ENCODE measurements at regions not wholly inside any gene's neighbourhood (a gene's known extent, or its start where the extent isn't known, plus 50 kb on each side); places are given as distances from the start of the nearest gene placed in this dataset.
"Not testable (repeated sequence)": the region's sequence is repeated elsewhere in the genome, so short reads cannot be mapped to it uniquely, and the experiment has no call there.

- Histone ChIP-seq H3K9me3 (no peaks in the 10 kb centered on the region), H3K27ac (no peak overlapping the region), H3K4me1 (replicated peaks) (no peaks in the 10 kb centered on the region), H3K27me3 (replicated peaks; ENCODE audit: insufficient read depth) (no peaks in the 10 kb centered on the region), H3K36me3 (no peaks in the 10 kb centered on the region), H3K4me3 (no peak overlapping the region)
- no peak for DNase-seq (ENCODE audit: low spot score)
- intact Hi-C loops (cut with DNase I), result no loop called here
- no peak for TF ChIP-seq POLR2A (IDR thresholded peaks at IDR 0.05)
- TF ChIP-seq CTCF (IDR thresholded peaks at IDR 0.05), result no peak
- no peak for TF ChIP-seq POLR2AphosphoS5 (IDR thresholded peaks at IDR 0.05)
- WGBS, result 73% methylated on average over 2 of the region's 2 CpGs
These were observed 79.8 kb upstream of the FHL2 start for GRCh38 chr2:105478670-105479069.

GRCh38 chr2:105477050-105477620, 78.3 kb upstream of the FHL2 start:
- H3K4me3 ChIP-seq; H3K4me1 ChIP-seq (replicated peaks); H3K9me3 ChIP-seq; intact Hi-C loops (cut with DNase I); H3K36me3 ChIP-seq; DNase-seq (ENCODE audit: low spot score); H3K27ac ChIP-seq; H3K27me3 ChIP-seq (replicated peaks; ENCODE audit: insufficient read depth): not testable (repeated sequence)
- 96% methylated on average over 10 of the region's 10 CpGs for WGBS

GRCh38 chr2:105473011-105473410, 74.2 kb upstream of the FHL2 start:
- DNase-seq (ENCODE audit: low spot score), result no peak
- TF ChIP-seq POLR2AphosphoS5 (IDR thresholded peaks at IDR 0.05) (no peak), POLR2A (IDR thresholded peaks at IDR 0.05) (no peak), CTCF (IDR thresholded peaks at IDR 0.05) (no peak)
- Histone ChIP-seq H3K27me3 (replicated peaks; ENCODE audit: insufficient read depth) (no peaks in the 10 kb centered on the region), H3K36me3 (no peaks in the 10 kb centered on the region), H3K27ac (no peak overlapping the region), H3K9me3 (no peaks in the 10 kb centered on the region), H3K4me3 (no peak overlapping the region), H3K4me1 (replicated peaks) (no peaks in the 10 kb centered on the region)
- 58% methylated on average over 5 of the region's 5 CpGs for WGBS
- intact Hi-C loops (cut with DNase I), result no loop called here

- DNase-seq (ENCODE audit: low spot score), result no peak
- WGBS, result 71% methylated on average over 5 of the region's 5 CpGs
- no peaks in the 10 kb centered on the region for H3K36me3 ChIP-seq
- H3K27ac ChIP-seq, result no peak overlapping the region
- no peaks in the 10 kb centered on the region for H3K4me1 ChIP-seq (replicated peaks)
- no peak overlapping the region for H3K4me3 ChIP-seq
- intact Hi-C loops (cut with DNase I), result no loop called here
- TF ChIP-seq POLR2A (IDR thresholded peaks at IDR 0.05) (no peak), CTCF (IDR thresholded peaks at IDR 0.05) (no peak), POLR2AphosphoS5 (IDR thresholded peaks at IDR 0.05) (no peak)
- no peaks in the 10 kb centered on the region for H3K9me3 ChIP-seq
- no peaks in the 10 kb centered on the region for H3K27me3 ChIP-seq (replicated peaks; ENCODE audit: insufficient read depth)
These were observed 72.1 kb upstream of the FHL2 start for GRCh38 chr2:105470979-105471378.

GRCh38 chr2:105469781-105470180, 70.9 kb upstream of the FHL2 start:
- Histone ChIP-seq H3K27me3 (replicated peaks; ENCODE audit: insufficient read depth) (no peaks in the 10 kb centered on the region), H3K4me3 (no peak overlapping the region), H3K9me3 (no peaks in the 10 kb centered on the region), H3K27ac (no peak overlapping the region), H3K4me1 (replicated peaks) (no peaks in the 10 kb centered on the region), H3K36me3 (no peaks in the 10 kb centered on the region)
- TF ChIP-seq CTCF (IDR thresholded peaks at IDR 0.05), result no peak
- no peak for TF ChIP-seq POLR2A (IDR thresholded peaks at IDR 0.05)
- TF ChIP-seq POLR2AphosphoS5 (IDR thresholded peaks at IDR 0.05), result no peak
- no peak for DNase-seq (ENCODE audit: low spot score)
- intact Hi-C loops (cut with DNase I), result no loop called here
- WGBS, result 96% methylated on average over 8 of the region's 8 CpGs
